HEK293 (cell line): ENCODE measurements at regions not wholly inside any gene's neighbourhood (a gene's known extent, or its start where the extent isn't known, plus 50 kb on each side); places are given as distances from the start of the nearest gene placed in this dataset.

ENCODE experiments used
- CTCF ChIA-PET: fragments of 350-600 bp; formaldehyde crosslinking; extraction: SDS; loops from one replicate; lab custom pipeline; 2021; ENCODE audit warnings: antibody characterized with exemption; lab: Yijun Ruan, JAX
- POLR2A ChIA-PET: fragments of 300-600 bp; formaldehyde crosslinking; extraction: SDS; loops from one replicate; lab custom pipeline; 2020; ENCODE audit warnings: antibody characterized with exemption, inconsistent platforms; lab: Yijun Ruan, JAX
- H3K27ac ChIP-seq: fragments of 200-500 bp; sonication (Bioruptor generic); 2 replicates; pipeline ENCODE4 v1.5.1; 2014; ENCODE audit warnings: low read depth, low read length, control low read depth, inconsistent platforms; ENCODE audit errors: extremely low read depth
- H3K36me3 ChIP-seq, 2 experiments: fragments of 200-500 bp in 1 of 2; sonication (Bioruptor generic) in 1 of 2; 1 replicate in 1 of 2; 2 replicates in 1 of 2; pipeline ENCODE4 v1.5.1; 2014 to 2017; ENCODE audit warnings: inconsistent platforms in 2 of 2, low read length in 2 of 2; ENCODE audit not compliant: control insufficient read depth in 2 of 2, insufficient read depth in 1 of 2
- H3K4me1 ChIP-seq: fragments of 200-500 bp; sonication (Bioruptor generic); 2 replicates; pipeline ENCODE4 v1.5.1; 2014; ENCODE audit warnings: mild to moderate bottlenecking, low read length, inconsistent platforms; ENCODE audit not compliant: control insufficient read depth, insufficient read depth
- H3K4me3 ChIP-seq: 2 replicates; pipeline ENCODE4 v1.5.1; 2011; ENCODE audit warnings: low read depth, mild to moderate bottlenecking, control low read depth, low read length, moderate library complexity
- H3K9me3 ChIP-seq: fragments of 200-500 bp; sonication (Bioruptor generic); 2 replicates; pipeline ENCODE4 v1.5.1; 2014; ENCODE audit warnings: low read depth, low read length, inconsistent platforms; ENCODE audit not compliant: control insufficient read depth, insufficient read depth
- GLIS1 ChIP-seq: fragments of 450-650 bp; formaldehyde crosslinking; IDR thresholded peaks from 2 replicates; pipeline ENCODE4 v1.5.1; 2016; ENCODE audit warnings: missing biosample characterization, missing genetic modification characterization
- REPIN1 ChIP-seq: fragments of 450-650 bp; formaldehyde crosslinking; IDR thresholded peaks from 2 replicates; pipeline ENCODE4 v1.5.1; 2017; ENCODE audit warnings: missing biosample characterization, missing genetic modification characterization, low read depth
- SCRT1 ChIP-seq: fragments of 450-650 bp; formaldehyde crosslinking; IDR thresholded peaks from 2 replicates; pipeline ENCODE4 v1.5.1; 2016; ENCODE audit warnings: missing biosample characterization, missing genetic modification characterization, borderline replicate concordance
- SP2 ChIP-seq: fragments of 450-650 bp; formaldehyde crosslinking; IDR thresholded peaks from 2 replicates; pipeline ENCODE4 v1.5.1; 2016; ENCODE audit warnings: missing biosample characterization, missing genetic modification characterization
- ZBTB8A ChIP-seq: fragments of 450-650 bp; formaldehyde crosslinking; IDR thresholded peaks from 2 replicates; pipeline ENCODE4 v1.5.1; 2016; ENCODE audit warnings: missing biosample characterization, missing genetic modification characterization
- ZIC2 ChIP-seq: fragments of 450-650 bp; formaldehyde crosslinking; IDR thresholded peaks from 2 replicates; pipeline ENCODE4 v1.5.1; 2016; ENCODE audit warnings: missing biosample characterization, missing genetic modification characterization
- ZNF354C ChIP-seq: fragments of 450-650 bp; formaldehyde crosslinking; IDR thresholded peaks from 2 replicates; pipeline ENCODE4 v1.5.1; 2016; ENCODE audit warnings: missing biosample characterization, missing genetic modification characterization, low read depth, borderline replicate concordance
- ZNF510 ChIP-seq: fragments of 450-650 bp; formaldehyde crosslinking; IDR thresholded peaks from 2 replicates; pipeline ENCODE4 v1.5.1; 2018; ENCODE audit warnings: mild to moderate bottlenecking, missing genetic modification characterization, missing biosample characterization; ENCODE audit not compliant: insufficient replicate concordance
- ZNF514 ChIP-seq: fragments of 450-650 bp; formaldehyde crosslinking; IDR thresholded peaks from 2 replicates; pipeline ENCODE4 v1.5.1; 2016; ENCODE audit warnings: missing biosample characterization, missing genetic modification characterization
- ZNF561 ChIP-seq: fragments of 450-650 bp; IDR thresholded peaks from 2 replicates; pipeline ENCODE4 v1.5.1; 2018; ENCODE audit warnings: missing biosample characterization, missing genetic modification characterization, borderline replicate concordance
- ZNF610 ChIP-seq: fragments of 450-650 bp; formaldehyde crosslinking; IDR thresholded peaks from 2 replicates; pipeline ENCODE4 v1.5.1; 2016; ENCODE audit warnings: missing biosample characterization, missing genetic modification characterization, borderline replicate concordance
- ZNF677 ChIP-seq: fragments of 450-650 bp; IDR thresholded peaks from 2 replicates; pipeline ENCODE4 v1.5.0; 2018; ENCODE audit warnings: missing biosample characterization, mild to moderate bottlenecking, missing genetic modification characterization, moderate library complexity
- TF ChIP-seq, protein P1 (sequence below): IDR thresholded peaks from 2 replicates; pipeline ENCODE4 v1.6.1; 2011; ENCODE audit warnings: mild to moderate bottlenecking, low read depth, low read length, borderline replicate concordance
- TF ChIP-seq, protein P2 (sequence below): fragments of 450-650 bp; formaldehyde crosslinking; IDR thresholded peaks from 2 replicates; pipeline ENCODE4 v1.5.1; 2016; ENCODE audit warnings: missing biosample characterization, missing genetic modification characterization
- TF ChIP-seq, protein P3 (sequence below): fragments of 450-650 bp; formaldehyde crosslinking; IDR thresholded peaks from 2 replicates; pipeline ENCODE4 v1.5.1; 2016; ENCODE audit warnings: missing biosample characterization, missing genetic modification characterization
- TF ChIP-seq, protein P4 (sequence below): fragments of 450-650 bp; formaldehyde crosslinking; IDR thresholded peaks from 2 replicates; pipeline ENCODE4 v1.5.1; 2017; ENCODE audit warnings: missing biosample characterization, missing genetic modification characterization
- TF ChIP-seq, protein P5 (sequence below): fragments of 450-650 bp; formaldehyde crosslinking; optimal IDR thresholded peaks from 2 replicates; pipeline ENCODE3; 2016; ENCODE audit warnings: missing biosample characterization, mild to moderate bottlenecking, missing genetic modification characterization
- TF ChIP-seq, protein P6 (sequence below): fragments of 450-650 bp; formaldehyde crosslinking; conservative IDR thresholded peaks from 2 replicates; pipeline ENCODE4 v1.5.1; 2016; ENCODE audit warnings: low read depth, missing biosample characterization, missing genetic modification characterization
- TF ChIP-seq, protein P7 (sequence below): fragments of 450-650 bp; formaldehyde crosslinking; IDR thresholded peaks from 2 replicates; pipeline ENCODE4 v1.5.1; 2017; ENCODE audit warnings: missing biosample characterization, missing genetic modification characterization

DNA sequence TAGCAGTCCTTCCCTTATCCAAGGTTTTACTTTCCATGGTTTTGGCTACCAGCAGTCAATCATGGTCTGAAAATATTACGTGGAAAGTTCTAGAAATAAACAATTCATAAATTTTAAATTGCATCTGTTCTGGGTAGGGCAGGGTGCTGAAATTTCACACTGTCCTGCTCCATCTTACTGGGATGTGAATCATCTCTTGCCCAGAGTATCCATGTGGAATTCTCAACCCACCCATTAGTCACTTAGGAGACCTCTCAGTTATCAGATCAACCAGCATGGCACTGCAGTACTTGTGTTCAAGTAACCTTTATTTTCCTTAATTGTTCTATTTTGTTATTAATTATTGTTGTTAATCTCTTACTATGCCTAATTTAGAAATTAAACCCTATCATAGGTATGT is 202.8 kb upstream of the CPHXL start:
- ChIA-PET POLR2A (no interaction called here), CTCF (no interaction called here)
- no peaks in the 10 kb centered on the region for H3K9me3 ChIP-seq
- TF ChIP-seq, protein P1, sequence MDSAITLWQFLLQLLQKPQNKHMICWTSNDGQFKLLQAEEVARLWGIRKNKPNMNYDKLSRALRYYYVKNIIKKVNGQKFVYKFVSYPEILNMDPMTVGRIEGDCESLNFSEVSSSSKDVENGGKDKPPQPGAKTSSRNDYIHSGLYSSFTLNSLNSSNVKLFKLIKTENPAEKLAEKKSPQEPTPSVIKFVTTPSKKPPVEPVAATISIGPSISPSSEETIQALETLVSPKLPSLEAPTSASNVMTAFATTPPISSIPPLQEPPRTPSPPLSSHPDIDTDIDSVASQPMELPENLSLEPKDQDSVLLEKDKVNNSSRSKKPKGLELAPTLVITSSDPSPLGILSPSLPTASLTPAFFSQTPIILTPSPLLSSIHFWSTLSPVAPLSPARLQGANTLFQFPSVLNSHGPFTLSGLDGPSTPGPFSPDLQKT, result no peak
- TF ChIP-seq REPIN1 (no peak), ZNF610 (tag by site-specific recombination) (no peak), ZNF677 (tag by site-specific recombination) (no peak), ZIC2 (no peak), ZNF514 (tag by site-specific recombination) (no peak), SP2 (no peak), ZNF354C (tag by site-specific recombination) (no peak), ZNF510 (tag by site-specific recombination) (no peak), ZBTB8A (tag by site-specific recombination) (no peak), ZNF561 (tag by site-specific recombination) (no peak), SCRT1 (tag by site-specific recombination) (no peak), GLIS1 (tag by site-specific recombination) (no peak)
- TF ChIP-seq, protein P2, sequence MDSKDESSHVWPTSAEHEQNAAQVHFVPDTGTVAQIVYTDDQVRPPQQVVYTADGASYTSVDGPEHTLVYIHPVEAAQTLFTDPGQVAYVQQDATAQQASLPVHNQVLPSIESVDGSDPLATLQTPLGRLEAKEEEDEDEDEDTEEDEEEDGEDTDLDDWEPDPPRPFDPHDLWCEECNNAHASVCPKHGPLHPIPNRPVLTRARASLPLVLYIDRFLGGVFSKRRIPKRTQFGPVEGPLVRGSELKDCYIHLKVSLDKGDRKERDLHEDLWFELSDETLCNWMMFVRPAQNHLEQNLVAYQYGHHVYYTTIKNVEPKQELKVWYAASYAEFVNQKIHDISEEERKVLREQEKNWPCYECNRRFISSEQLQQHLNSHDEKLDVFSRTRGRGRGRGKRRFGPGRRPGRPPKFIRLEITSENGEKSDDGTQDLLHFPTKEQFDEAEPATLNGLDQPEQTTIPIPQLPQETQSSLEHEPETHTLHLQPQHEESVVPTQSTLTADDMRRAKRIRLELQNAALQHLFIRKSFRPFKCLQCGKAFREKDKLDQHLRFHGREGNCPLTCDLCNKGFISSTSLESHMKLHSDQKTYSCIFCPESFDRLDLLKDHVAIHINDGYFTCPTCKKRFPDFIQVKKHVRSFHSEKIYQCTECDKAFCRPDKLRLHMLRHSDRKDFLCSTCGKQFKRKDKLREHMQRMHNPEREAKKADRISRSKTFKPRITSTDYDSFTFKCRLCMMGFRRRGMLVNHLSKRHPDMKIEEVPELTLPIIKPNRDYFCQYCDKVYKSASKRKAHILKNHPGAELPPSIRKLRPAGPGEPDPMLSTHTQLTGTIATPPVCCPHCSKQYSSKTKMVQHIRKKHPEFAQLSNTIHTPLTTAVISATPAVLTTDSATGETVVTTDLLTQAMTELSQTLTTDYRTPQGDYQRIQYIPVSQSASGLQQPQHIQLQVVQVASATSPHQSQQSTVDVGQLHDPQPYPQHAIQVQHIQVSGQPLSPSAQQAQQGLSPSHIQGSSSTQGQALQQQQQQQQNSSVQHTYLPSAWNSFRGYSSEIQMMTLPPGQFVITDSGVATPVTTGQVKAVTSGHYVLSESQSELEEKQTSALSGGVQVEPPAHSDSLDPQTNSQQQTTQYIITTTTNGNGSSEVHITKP (tag by site-specific recombination), result no peak
- TF ChIP-seq, protein P3, sequence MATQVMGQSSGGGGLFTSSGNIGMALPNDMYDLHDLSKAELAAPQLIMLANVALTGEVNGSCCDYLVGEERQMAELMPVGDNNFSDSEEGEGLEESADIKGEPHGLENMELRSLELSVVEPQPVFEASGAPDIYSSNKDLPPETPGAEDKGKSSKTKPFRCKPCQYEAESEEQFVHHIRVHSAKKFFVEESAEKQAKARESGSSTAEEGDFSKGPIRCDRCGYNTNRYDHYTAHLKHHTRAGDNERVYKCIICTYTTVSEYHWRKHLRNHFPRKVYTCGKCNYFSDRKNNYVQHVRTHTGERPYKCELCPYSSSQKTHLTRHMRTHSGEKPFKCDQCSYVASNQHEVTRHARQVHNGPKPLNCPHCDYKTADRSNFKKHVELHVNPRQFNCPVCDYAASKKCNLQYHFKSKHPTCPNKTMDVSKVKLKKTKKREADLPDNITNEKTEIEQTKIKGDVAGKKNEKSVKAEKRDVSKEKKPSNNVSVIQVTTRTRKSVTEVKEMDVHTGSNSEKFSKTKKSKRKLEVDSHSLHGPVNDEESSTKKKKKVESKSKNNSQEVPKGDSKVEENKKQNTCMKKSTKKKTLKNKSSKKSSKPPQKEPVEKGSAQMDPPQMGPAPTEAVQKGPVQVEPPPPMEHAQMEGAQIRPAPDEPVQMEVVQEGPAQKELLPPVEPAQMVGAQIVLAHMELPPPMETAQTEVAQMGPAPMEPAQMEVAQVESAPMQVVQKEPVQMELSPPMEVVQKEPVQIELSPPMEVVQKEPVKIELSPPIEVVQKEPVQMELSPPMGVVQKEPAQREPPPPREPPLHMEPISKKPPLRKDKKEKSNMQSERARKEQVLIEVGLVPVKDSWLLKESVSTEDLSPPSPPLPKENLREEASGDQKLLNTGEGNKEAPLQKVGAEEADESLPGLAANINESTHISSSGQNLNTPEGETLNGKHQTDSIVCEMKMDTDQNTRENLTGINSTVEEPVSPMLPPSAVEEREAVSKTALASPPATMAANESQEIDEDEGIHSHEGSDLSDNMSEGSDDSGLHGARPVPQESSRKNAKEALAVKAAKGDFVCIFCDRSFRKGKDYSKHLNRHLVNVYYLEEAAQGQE, result no peak
- TF ChIP-seq, protein P4, sequence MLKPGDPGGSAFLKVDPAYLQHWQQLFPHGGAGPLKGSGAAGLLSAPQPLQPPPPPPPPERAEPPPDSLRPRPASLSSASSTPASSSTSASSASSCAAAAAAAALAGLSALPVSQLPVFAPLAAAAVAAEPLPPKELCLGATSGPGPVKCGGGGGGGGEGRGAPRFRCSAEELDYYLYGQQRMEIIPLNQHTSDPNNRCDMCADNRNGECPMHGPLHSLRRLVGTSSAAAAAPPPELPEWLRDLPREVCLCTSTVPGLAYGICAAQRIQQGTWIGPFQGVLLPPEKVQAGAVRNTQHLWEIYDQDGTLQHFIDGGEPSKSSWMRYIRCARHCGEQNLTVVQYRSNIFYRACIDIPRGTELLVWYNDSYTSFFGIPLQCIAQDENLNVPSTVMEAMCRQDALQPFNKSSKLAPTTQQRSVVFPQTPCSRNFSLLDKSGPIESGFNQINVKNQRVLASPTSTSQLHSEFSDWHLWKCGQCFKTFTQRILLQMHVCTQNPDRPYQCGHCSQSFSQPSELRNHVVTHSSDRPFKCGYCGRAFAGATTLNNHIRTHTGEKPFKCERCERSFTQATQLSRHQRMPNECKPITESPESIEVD (tag by site-specific recombination), result no peak
- TF ChIP-seq, protein P5, sequence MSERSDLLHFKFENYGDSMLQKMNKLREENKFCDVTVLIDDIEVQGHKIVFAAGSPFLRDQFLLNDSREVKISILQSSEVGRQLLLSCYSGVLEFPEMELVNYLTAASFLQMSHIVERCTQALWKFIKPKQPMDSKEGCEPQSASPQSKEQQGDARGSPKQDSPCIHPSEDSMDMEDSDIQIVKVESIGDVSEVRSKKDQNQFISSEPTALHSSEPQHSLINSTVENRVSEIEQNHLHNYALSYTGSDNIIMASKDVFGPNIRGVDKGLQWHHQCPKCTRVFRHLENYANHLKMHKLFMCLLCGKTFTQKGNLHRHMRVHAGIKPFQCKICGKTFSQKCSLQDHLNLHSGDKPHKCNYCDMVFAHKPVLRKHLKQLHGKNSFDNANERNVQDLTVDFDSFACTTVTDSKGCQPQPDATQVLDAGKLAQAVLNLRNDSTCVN (tag by site-specific recombination), result no peak
- TF ChIP-seq, protein P6, sequence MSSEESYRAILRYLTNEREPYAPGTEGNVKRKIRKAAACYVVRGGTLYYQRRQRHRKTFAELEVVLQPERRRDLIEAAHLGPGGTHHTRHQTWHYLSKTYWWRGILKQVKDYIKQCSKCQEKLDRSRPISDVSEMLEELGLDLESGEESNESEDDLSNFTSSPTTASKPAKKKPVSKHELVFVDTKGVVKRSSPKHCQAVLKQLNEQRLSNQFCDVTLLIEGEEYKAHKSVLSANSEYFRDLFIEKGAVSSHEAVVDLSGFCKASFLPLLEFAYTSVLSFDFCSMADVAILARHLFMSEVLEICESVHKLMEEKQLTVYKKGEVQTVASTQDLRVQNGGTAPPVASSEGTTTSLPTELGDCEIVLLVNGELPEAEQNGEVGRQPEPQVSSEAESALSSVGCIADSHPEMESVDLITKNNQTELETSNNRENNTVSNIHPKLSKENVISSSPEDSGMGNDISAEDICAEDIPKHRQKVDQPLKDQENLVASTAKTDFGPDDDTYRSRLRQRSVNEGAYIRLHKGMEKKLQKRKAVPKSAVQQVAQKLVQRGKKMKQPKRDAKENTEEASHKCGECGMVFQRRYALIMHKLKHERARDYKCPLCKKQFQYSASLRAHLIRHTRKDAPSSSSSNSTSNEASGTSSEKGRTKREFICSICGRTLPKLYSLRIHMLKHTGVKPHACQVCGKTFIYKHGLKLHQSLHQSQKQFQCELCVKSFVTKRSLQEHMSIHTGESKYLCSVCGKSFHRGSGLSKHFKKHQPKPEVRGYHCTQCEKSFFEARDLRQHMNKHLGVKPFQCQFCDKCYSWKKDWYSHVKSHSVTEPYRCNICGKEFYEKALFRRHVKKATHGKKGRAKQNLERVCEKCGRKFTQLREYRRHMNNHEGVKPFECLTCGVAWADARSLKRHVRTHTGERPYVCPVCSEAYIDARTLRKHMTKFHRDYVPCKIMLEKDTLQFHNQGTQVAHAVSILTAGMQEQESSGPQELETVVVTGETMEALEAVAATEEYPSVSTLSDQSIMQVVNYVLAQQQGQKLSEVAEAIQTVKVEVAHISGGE, result no peak
- TF ChIP-seq, protein P7, sequence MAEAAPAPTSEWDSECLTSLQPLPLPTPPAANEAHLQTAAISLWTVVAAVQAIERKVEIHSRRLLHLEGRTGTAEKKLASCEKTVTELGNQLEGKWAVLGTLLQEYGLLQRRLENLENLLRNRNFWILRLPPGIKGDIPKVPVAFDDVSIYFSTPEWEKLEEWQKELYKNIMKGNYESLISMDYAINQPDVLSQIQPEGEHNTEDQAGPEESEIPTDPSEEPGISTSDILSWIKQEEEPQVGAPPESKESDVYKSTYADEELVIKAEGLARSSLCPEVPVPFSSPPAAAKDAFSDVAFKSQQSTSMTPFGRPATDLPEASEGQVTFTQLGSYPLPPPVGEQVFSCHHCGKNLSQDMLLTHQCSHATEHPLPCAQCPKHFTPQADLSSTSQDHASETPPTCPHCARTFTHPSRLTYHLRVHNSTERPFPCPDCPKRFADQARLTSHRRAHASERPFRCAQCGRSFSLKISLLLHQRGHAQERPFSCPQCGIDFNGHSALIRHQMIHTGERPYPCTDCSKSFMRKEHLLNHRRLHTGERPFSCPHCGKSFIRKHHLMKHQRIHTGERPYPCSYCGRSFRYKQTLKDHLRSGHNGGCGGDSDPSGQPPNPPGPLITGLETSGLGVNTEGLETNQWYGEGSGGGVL, result no peak
- no peak overlapping the region for H3K27ac ChIP-seq
- no peaks in the 10 kb centered on the region for H3K4me1 ChIP-seq
- no peak overlapping the region for H3K4me3 ChIP-seq
- H3K36me3 ChIP-seq, result no peaks in the 10 kb centered on the region
